Spleen (tissue), 11 donors: ENCODE measurements at regions not wholly inside any gene's neighbourhood (a gene's known extent, or its start where the extent isn't known, plus 50 kb on each side); places are given as distances from the start of the nearest gene placed in this dataset.

ENCODE experiments used
- DNase-seq: peaks from one replicate; pipeline ENCODE4 v3.0.0-alpha.2; 2020
- H3K27ac ChIP-seq, 8 donors: fragments of 200-600 bp; sonication (generic) in 7 of 8; 1 replicate in 4 of 8; 2 replicates in 4 of 8; pipeline versions ENCODE4 v1.5.0 to v1.8.0; 2016 to 2021; ENCODE audit warnings: inconsistent platforms in 4 of 8, mild to moderate bottlenecking in 4 of 8, moderate library complexity in 1 of 8
- H3K27me3 ChIP-seq, 7 donors: fragments of 200-600 bp; sonication (generic) in 6 of 7; replicated peaks in 1 of 7; 1 replicate in 4 of 7; 2 replicates in 3 of 7; pipeline versions ENCODE4 v1.5.0 to v1.8.0; 2016 to 2021; ENCODE audit warnings: inconsistent platforms in 3 of 7, mild to moderate bottlenecking in 1 of 7
- H3K36me3 ChIP-seq, 6 donors: fragments of 200-600 bp; sonication (generic) in 5 of 6; 1 replicate in 4 of 6; 2 replicates in 2 of 6; pipeline versions ENCODE4 v1.5.0 to v1.8.0; 2016 to 2021; ENCODE audit warnings: inconsistent platforms in 2 of 6
- H3K4me1 ChIP-seq, 6 donors: fragments of 200-600 bp; sonication (generic) in 5 of 6; 1 replicate in 3 of 6; 2 replicates in 3 of 6; pipeline versions ENCODE4 v1.5.0 to v1.8.0; 2016 to 2021; ENCODE audit warnings: inconsistent platforms in 3 of 6
- H3K4me3 ChIP-seq, 8 donors: fragments of 200-600 bp; sonication (generic) in 7 of 8; 1 replicate in 4 of 8; 2 replicates in 4 of 8; pipeline versions ENCODE4 v1.5.0 to v1.8.0; 2016 to 2021; ENCODE audit warnings: inconsistent platforms in 4 of 8, mild to moderate bottlenecking in 4 of 8, moderate library complexity in 2 of 8
- H3K9me3 ChIP-seq, 8 donors: fragments of 200-600 bp; sonication (generic) in 7 of 8; 1 replicate in 4 of 8; 2 replicates in 4 of 8; pipeline versions ENCODE4 v1.5.0 to v1.8.0; 2016 to 2021; ENCODE audit warnings: inconsistent platforms in 4 of 8
- POLR2A ChIP-seq, 3 donors: fragments of 450-650 bp; IDR thresholded peaks; one replicate each; pipeline ENCODE4 v1.5.1; 2017; ENCODE audit warnings: antibody characterized with exemption in 3 of 3, mild to moderate bottlenecking in 1 of 3
- POLR2AphosphoS5 ChIP-seq, 3 donors: sonication (generic); formaldehyde crosslinking; IDR thresholded peaks; one replicate each; pipeline ENCODE4 v1.5.1; 2017; ENCODE audit warnings: antibody characterized with exemption in 3 of 3
- WGBS, 5 donors: extraction: QIAGEN DNeasy Blood & Tissue Kit in 3 of 5; methylation state at CpG; one replicate each; pipeline versions ENCODE4 v1.1.5 to v1.1.7; 2013 to 2018; 5-methylcytosine and 5-hydroxymethylcytosine counted together
- intact Hi-C: fragments of 100-400 bp; cut with DNase I; formaldehyde crosslinking; loops from one replicate; pipeline ENCODE4 v1.15.0; 2023; ENCODE audit warnings: low total_unique reads
- TF ChIP-seq, protein P1 (sequence below), 11 experiments: fragments of 200-600 bp in 7 of 11; fragments of 450-650 bp in 4 of 11; sonication (generic) in 4 of 11; IDR thresholded peaks in 8 of 11; conservative IDR thresholded peaks in 3 of 11; 1 replicate in 7 of 11; 2 replicates in 4 of 11; pipeline versions ENCODE4 v1.4.0 to v1.8.0; 2016 to 2021; ENCODE audit warnings: antibody characterized with exemption in 11 of 11, inconsistent platforms in 4 of 11, mild to moderate bottlenecking in 1 of 11
- donor health status: healthy with polysubstance abuse.
- donor health status: DM: no; HTN: no; CAD: no; lungs with moderate emphysema.
- donor health status: DM: no; HTN: no; CAD: no.
- donor health status: Bipolar disorder and iron deficiency.
- donor health status: healthy.
- donor health status: DM: no; HTN: no; CAD: no.
- donor health status: DM: yes; HTN: yes; CAD: no.

DNA sequence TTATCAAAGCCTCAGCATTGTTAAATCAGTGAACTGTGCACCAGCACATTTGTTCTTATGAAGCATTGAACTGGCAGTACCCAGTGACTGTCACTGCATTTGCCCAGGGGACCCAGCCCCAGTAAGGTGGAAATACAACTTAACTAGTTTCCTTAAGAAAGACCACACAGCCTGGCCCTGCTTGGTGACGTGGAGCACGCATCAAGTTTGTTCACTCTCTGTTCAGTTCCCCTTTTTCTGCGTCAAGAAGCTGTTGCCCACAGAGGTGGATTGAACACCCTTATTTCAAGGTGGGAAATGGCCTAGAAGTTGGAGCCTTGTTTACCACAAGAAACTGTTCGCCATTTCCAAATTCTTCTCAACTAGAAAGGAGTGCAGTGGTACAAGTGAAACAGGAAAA lies 69.9 kb upstream of the AGBL1 start:
- intact Hi-C loops: no loop called here
- no peak overlapping the region for H3K27ac ChIP-seq
- DNase-seq: no peak
- WGBS, 5 donors: 33 to 65% (median 49%) methylated on average over 4 of the region's 4 CpGs
- H3K9me3 ChIP-seq: no peaks in the 10 kb centered on the region
- peaks cover 0 to 10% (median 0%) of the 10 kb centered on the region in 7 donors for H3K27me3 ChIP-seq
- no peaks in the 10 kb centered on the region for H3K36me3 ChIP-seq
- H3K4me1 ChIP-seq: no peaks in the 10 kb centered on the region
- TF ChIP-seq POLR2AphosphoS5 (IDR thresholded peaks at IDR 0.05) (no peak), POLR2A (IDR thresholded peaks at IDR 0.05) (no peak)
- TF ChIP-seq, protein P1, sequence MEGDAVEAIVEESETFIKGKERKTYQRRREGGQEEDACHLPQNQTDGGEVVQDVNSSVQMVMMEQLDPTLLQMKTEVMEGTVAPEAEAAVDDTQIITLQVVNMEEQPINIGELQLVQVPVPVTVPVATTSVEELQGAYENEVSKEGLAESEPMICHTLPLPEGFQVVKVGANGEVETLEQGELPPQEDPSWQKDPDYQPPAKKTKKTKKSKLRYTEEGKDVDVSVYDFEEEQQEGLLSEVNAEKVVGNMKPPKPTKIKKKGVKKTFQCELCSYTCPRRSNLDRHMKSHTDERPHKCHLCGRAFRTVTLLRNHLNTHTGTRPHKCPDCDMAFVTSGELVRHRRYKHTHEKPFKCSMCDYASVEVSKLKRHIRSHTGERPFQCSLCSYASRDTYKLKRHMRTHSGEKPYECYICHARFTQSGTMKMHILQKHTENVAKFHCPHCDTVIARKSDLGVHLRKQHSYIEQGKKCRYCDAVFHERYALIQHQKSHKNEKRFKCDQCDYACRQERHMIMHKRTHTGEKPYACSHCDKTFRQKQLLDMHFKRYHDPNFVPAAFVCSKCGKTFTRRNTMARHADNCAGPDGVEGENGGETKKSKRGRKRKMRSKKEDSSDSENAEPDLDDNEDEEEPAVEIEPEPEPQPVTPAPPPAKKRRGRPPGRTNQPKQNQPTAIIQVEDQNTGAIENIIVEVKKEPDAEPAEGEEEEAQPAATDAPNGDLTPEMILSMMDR (IDR thresholded peaks at IDR 0.05 in 8 of 11, conservative IDR thresholded peaks at IDR 0.05 in 3 of 11): no peak
- no peak overlapping the region for H3K4me3 ChIP-seq

DNA sequence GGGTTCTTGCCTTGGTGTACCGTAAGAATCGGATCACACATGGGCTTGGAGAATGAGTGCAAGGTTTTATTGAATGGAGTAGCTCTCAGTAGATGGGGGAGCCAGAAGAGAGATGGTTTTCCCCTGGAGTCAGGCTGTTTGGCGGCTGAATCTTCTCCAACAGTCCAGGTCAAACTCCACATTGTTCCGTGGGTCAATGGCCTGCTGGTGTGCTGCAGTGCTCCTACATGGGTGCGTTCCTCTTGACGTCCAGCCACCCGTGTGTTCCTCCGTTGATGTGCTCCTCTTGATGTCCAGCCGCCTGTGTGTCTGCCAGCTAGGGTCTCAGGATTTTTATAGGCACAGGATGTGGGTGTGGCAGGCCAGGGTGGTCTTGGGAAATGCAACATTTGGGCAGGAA lies 69.3 kb upstream of the AGBL1 start:
- no peak for DNase-seq
- WGBS, 5 donors: 84 to 90% (median 87%) methylated on average over 8 to 9 of the region's 9 CpGs
- no peaks in the 10 kb centered on the region for H3K9me3 ChIP-seq
- H3K27ac ChIP-seq: no peak overlapping the region
- no peaks in the 10 kb centered on the region for H3K4me1 ChIP-seq
- intact Hi-C loops: no loop called here
- no peaks in the 10 kb centered on the region for H3K36me3 ChIP-seq
- no peak overlapping the region for H3K4me3 ChIP-seq
- TF ChIP-seq POLR2AphosphoS5 (IDR thresholded peaks at IDR 0.05) (no peak), POLR2A (IDR thresholded peaks at IDR 0.05) (no peak)
- TF ChIP-seq, protein P1 (IDR thresholded peaks at IDR 0.05 in 8 of 11, conservative IDR thresholded peaks at IDR 0.05 in 3 of 11): no peak
- H3K27me3 ChIP-seq: peaks cover 0 to 10% (median 0%) of the 10 kb centered on the region in 7 donors

DNA sequence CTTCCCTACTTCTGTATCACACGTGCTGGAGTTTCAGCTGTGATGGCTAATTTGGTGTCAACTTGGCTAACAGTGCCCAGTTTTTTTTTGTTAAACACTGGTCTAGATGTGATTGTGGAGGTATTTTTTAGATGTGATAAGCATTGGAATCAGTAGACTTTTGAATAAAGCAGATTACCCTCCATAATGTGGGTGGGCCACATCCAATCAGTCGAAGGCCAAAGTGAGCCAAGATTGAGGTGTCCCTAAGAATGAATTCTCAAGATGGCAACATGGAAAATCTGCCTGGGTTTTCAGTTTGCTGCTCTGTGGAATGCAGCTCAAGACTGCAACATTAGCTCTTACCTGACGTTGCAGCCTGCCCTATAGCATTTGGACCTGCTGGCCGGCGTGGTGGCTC lies 68.8 kb upstream of the AGBL1 start:
- Histone ChIP-seq H3K36me3 (no peaks in the 10 kb centered on the region), H3K9me3 (no peaks in the 10 kb centered on the region), H3K27ac (no peak overlapping the region), H3K4me3 (no peak overlapping the region), H3K4me1 (no peaks in the 10 kb centered on the region), H3K27me3 (peaks cover 0 to 10% (median 0%) of the 10 kb centered on the region in 7 donors)
- WGBS, 5 donors: 63 to 87% (median 67%) methylated on average over 5 of the region's 5 CpGs
- TF ChIP-seq, protein P1 (IDR thresholded peaks at IDR 0.05 in 8 of 11, conservative IDR thresholded peaks at IDR 0.05 in 3 of 11): no peak
- no peak for DNase-seq
- intact Hi-C loops: no loop called here

DNA sequence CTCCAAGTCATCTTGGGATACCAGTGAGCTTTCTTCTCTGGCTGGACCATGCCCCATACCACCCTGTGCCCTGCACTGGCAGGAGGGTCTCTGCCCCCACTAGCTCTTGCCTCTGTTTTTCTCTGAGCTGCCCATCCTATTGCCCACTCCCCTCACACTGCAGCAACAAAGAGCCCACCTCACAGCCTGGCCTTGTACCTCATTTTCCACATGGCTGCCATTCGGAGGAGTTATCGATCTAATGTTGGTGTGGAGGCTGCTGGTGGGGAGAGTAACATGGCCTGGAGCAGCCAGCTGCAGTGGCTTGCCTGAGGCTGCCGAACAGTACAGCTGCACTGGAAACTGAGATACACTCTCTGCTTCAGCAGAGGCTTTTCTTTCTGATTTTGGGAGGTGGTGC lies 65.7 kb upstream of the AGBL1 start:
- DNase-seq: no peak
- H3K4me1 ChIP-seq: no peaks in the 10 kb centered on the region
- no peaks in the 10 kb centered on the region for H3K9me3 ChIP-seq
- intact Hi-C loops: no loop called here
- TF ChIP-seq POLR2A (IDR thresholded peaks at IDR 0.05) (no peak), POLR2AphosphoS5 (IDR thresholded peaks at IDR 0.05) (no peak)
- TF ChIP-seq, protein P1 (IDR thresholded peaks at IDR 0.05 in 8 of 11, conservative IDR thresholded peaks at IDR 0.05 in 3 of 11): no peak
- no peak overlapping the region for H3K4me3 ChIP-seq
- H3K27me3 ChIP-seq: peaks cover 0 to 26% (median 0%) of the 10 kb centered on the region in 7 donors
- WGBS, 5 donors: 29 to 57% (median 41%) methylated on average over 2 to 3 of the region's 3 CpGs
- no peak overlapping the region for H3K27ac ChIP-seq
- H3K36me3 ChIP-seq: no peaks in the 10 kb centered on the region
